ENCODE measurements at regions not wholly inside any gene's neighbourhood (a gene's known extent, or its start where the extent isn't known, plus 50 kb on each side); places are given as distances from the start of the nearest gene placed in this dataset.

DNA sequence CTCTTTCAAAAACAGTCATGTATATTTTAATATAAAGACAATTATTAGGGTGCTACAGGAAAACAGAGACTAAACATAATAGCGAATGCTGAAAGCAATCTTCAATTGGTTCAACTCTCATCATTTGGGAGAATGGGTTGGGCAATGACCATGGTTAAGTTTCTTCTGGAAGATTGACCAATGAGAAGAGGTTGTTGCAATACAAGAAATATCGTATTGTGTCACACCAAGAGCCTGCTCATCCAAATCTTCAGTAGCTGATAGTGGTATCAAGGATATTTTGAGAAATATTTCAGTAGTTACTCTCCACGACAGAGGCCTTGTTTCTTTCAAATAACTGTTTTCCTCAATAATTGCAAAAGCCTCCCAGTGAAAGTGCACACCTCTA is 83.0 kb upstream of the FNDC3A start:
- no peak overlapping the region for H3K27ac ChIP-seq (ENCODE audit: low read depth in 1 of 2, low read length in 2 of 2)

DNA sequence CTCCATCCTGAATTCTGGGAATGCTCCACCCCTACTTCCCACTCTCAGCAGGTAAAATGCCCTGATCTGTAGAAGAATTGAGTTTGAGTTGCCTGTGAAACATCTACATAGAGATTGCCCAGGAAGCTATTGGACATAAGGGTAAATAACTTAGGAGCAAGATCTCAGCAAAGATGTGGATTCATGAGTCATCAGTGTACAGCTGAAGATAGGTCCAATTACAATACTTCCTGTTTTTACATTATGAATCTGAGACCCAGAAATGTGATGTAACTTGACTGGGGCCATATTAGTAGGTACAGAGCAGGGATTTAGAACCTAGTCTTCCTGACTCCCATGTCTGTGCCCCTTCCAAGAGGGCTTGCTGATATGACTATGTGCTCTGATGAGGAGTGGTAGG is 79.4 kb upstream of the FNDC3A start:
- no peaks in the 10 kb centered on the region for H3K27me3 ChIP-seq (ENCODE audit: control insufficient read depth in 1 of 2, insufficient read depth in 2 of 2, low read length in 1 of 2)
- DNase-seq = no peak
- no peak overlapping the region for H3K27ac ChIP-seq (ENCODE audit: low read depth in 1 of 2, low read length in 2 of 2)
- no peak for ATAC-seq (ENCODE audit: low FRiP score)
- H3K36me3 ChIP-seq (ENCODE audit: control insufficient read depth in 1 of 2, insufficient read depth in 2 of 2, low read length in 1 of 2) = no peaks in the 10 kb centered on the region
- H3K4me1 ChIP-seq (ENCODE audit: control insufficient read depth in 1 of 2, insufficient read depth in 2 of 2, low read length in 2 of 2) = peaks cover 2 to 4% of the 10 kb centered on the region in 2 donors
- H3K9me3 ChIP-seq (ENCODE audit: control insufficient read depth, low read length) = no peaks in the 10 kb centered on the region
- intact Hi-C loops (cut with DNase I) = no loop called here
- no peak overlapping the region for H3K4me3 ChIP-seq (ENCODE audit: low read length in 2 of 2)

More for the DNA sequence above, 83.0 kb upstream of the FNDC3A start:
- intact Hi-C loops (cut with DNase I) = loop anchor here in 1 of 2 donors (5.0 kb wide), 1 partner anchor 85 kb away; the partner anchor contains the start of gene FNDC3A
- peaks cover 2 to 4% of the 10 kb centered on the region in 2 donors for H3K4me1 ChIP-seq (ENCODE audit: control insufficient read depth in 1 of 2, insufficient read depth in 2 of 2, low read length in 2 of 2)
- H3K9me3 ChIP-seq (ENCODE audit: control insufficient read depth, low read length) = no peaks in the 10 kb centered on the region
- no peaks in the 10 kb centered on the region for H3K36me3 ChIP-seq (ENCODE audit: control insufficient read depth in 1 of 2, insufficient read depth in 2 of 2, low read length in 1 of 2)
- 80 to 82% methylated on average over 3 of the region's 3 CpGs for WGBS, 2 donors
- DNase-seq (no peak), ATAC-seq (ENCODE audit: low FRiP score) (no peak)
- no peaks in the 10 kb centered on the region for H3K27me3 ChIP-seq (ENCODE audit: control insufficient read depth in 1 of 2, insufficient read depth in 2 of 2, low read length in 1 of 2)
- H3K4me3 ChIP-seq (ENCODE audit: low read length in 2 of 2) = no peak overlapping the region

DNA sequence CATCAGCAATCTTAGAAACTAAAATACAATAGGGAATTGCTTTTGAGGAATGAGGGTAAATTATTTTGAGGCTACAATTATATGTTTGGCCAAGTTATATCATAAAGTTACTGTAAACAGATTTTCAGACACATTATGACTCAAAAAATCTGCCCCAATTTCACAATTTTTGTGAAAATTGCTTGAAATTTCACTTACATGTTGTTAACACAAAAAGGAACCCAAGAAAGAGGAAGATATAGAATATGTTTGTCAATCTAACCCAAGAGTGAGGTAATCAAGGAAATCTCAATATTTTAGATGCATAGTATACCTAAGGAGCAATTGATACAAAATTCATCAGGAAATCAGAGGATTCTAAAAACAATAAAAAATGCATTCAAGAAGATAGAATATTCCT is 73.9 kb upstream of the FNDC3A start:
- no peak for DNase-seq
- Histone ChIP-seq H3K9me3 (ENCODE audit: control insufficient read depth, low read length) (no peaks in the 10 kb centered on the region), H3K4me3 (ENCODE audit: low read length in 2 of 2) (no peak overlapping the region), H3K36me3 (ENCODE audit: control insufficient read depth in 1 of 2, insufficient read depth in 2 of 2, low read length in 1 of 2) (no peaks in the 10 kb centered on the region), H3K4me1 (ENCODE audit: control insufficient read depth in 1 of 2, insufficient read depth in 2 of 2, low read length in 2 of 2) (no peaks in the 10 kb centered on the region), H3K27me3 (ENCODE audit: control insufficient read depth in 1 of 2, insufficient read depth in 2 of 2, low read length in 1 of 2) (peaks cover 0 to 1% of the 10 kb centered on the region in 2 donors), H3K27ac (ENCODE audit: low read depth in 1 of 2, low read length in 2 of 2) (no peak overlapping the region)
- intact Hi-C loops (cut with DNase I) = no loop called here
- ATAC-seq (ENCODE audit: low FRiP score) = no peak

DNA sequence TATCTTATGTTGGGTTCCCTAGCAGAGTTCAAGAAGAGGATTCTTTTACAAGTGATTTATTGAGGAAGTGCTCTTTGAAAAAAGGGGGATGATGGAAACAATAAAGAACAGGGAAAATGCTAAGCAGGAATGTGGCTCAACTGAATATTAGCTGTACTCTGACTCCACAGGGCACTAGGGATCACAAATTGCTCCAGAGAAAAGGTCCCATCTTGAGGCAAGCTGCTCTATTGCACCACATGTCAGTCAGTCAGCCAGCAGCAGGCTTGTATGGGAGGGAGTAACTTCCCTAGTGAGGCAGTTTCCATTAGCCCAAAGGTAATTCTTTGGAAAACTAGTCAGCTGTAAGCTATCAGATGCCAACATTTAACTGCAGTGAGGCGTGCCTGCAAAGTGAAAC is 73.3 kb upstream of the FNDC3A start:
- 81 to 84% methylated on average over 1 of the region's 1 CpG for WGBS, 2 donors
- DNase-seq (peak in 1 of 2 donors; percentile 47), ATAC-seq (ENCODE audit: low FRiP score) (no peak)
- H3K27me3 ChIP-seq (ENCODE audit: control insufficient read depth in 1 of 2, insufficient read depth in 2 of 2, low read length in 1 of 2) = peaks cover 0 to 1% of the 10 kb centered on the region in 2 donors
- no peaks in the 10 kb centered on the region for H3K4me1 ChIP-seq (ENCODE audit: control insufficient read depth in 1 of 2, insufficient read depth in 2 of 2, low read length in 2 of 2)
- no peaks in the 10 kb centered on the region for H3K9me3 ChIP-seq (ENCODE audit: control insufficient read depth, low read length)
- intact Hi-C loops (cut with DNase I) = no loop called here
- no peak overlapping the region for H3K4me3 ChIP-seq (ENCODE audit: low read length in 2 of 2)
- H3K27ac ChIP-seq (ENCODE audit: low read depth in 1 of 2, low read length in 2 of 2) = no peak overlapping the region
- no peaks in the 10 kb centered on the region for H3K36me3 ChIP-seq (ENCODE audit: control insufficient read depth in 1 of 2, insufficient read depth in 2 of 2, low read length in 1 of 2)

DNA sequence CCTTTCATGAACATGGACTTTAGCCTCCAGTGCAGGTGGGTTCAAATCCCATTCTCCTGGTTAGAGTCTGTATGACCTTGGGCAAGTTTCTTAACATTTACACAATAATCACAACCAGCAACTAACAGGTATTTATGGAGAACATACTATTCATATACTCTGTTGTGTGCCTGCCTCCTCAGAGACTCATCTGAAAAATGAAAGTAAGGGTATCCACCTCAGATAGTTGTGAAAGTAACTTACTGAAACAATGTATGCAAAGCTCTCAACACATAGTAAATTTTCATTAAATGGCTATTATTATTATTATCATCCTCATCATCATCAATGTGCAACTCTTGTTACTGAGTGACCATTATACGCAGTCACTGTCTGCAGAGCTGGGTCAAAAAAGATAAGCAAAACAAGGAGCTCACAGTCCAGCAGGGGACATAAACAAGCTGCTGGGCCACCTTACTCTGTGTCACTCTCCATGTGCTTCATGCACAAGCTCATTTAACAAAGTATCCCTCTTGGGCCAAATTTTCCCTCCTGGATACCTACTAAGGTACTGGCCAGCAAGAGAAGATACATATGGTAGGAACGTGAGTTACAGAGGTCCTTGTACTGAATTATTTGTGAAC is 70.9 kb upstream of the FNDC3A start:
- 92 to 96% methylated on average over 2 of the region's 2 CpGs for WGBS, 2 donors
- Histone ChIP-seq H3K27ac (ENCODE audit: low read depth in 1 of 2, low read length in 2 of 2) (no peak overlapping the region), H3K36me3 (ENCODE audit: control insufficient read depth in 1 of 2, insufficient read depth in 2 of 2, low read length in 1 of 2) (no peaks in the 10 kb centered on the region), H3K4me1 (ENCODE audit: control insufficient read depth in 1 of 2, insufficient read depth in 2 of 2, low read length in 2 of 2) (peaks cover 3 to 4% of the 10 kb centered on the region in 2 donors), H3K9me3 (ENCODE audit: control insufficient read depth, low read length) (no peaks in the 10 kb centered on the region), H3K4me3 (ENCODE audit: low read length in 2 of 2) (no peak overlapping the region), H3K27me3 (ENCODE audit: control insufficient read depth in 1 of 2, insufficient read depth in 2 of 2, low read length in 1 of 2) (peaks cover 0 to 1% of the 10 kb centered on the region in 2 donors)
- intact Hi-C loops (cut with DNase I) = no loop called here
- no peak for DNase-seq
- no peak for ATAC-seq (ENCODE audit: low FRiP score)

DNA sequence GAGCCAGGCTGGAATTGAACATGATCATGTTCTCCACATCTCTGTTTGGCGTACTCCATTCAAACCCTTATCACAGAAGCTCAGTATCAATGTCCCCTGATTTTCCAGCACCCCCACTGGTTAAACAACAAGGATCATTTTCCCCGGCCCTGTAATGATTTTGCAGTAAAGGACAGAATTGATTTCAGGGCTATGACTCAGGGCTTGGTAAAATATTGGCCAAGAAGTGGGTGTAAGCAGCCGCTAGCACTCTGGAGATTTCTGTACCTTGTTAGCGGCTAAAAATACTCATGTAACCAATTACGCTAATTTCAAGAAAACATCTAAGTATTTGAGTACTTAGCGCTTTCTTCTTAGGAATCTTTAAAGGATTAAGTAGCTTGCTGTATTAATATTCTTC is 69.5 kb upstream of the FNDC3A start:
- intact Hi-C loops (cut with DNase I) = no loop called here
- no peaks in the 10 kb centered on the region for H3K36me3 ChIP-seq (ENCODE audit: control insufficient read depth in 1 of 2, insufficient read depth in 2 of 2, low read length in 1 of 2)

DNA sequence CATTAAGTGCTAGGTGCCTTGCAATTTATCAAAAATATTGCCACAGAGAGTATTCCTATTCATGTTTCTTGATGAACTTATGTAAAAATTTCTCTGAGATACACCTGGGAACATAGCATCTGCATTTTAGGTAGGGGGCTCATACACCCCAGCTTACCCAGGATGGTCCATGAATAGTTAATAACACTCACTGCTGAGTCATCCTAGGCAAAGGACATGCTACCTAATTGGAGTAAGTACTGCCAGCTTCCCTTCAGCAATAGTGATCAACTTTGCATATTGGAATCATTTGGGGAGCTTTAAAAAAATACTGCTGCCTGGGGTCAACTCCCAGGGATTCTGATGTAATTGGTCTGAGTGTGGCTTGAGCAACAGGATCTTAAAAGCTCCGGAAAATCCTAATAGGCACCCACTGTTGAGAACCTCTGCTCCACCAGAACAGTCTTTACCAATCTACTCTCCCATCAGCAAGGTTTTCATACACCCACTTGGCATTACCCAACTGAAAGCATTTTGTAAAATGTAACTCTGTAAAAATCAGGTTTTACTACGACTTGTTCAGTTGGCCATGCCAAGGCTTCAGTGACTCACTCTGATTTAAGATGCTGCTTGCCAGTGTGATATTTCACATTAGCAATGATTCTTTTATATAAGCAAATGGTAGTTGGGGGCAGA is 67.2 kb upstream of the FNDC3A start:
- peak in 1 of 2 donors; percentile 45 for DNase-seq
- intact Hi-C loops (cut with DNase I) = no loop called here
- Histone ChIP-seq H3K4me3 (ENCODE audit: low read length in 2 of 2) (peak overlapping the region in 1 of 2 donors; percentile 5), H3K9me3 (ENCODE audit: control insufficient read depth, low read length) (no peaks in the 10 kb centered on the region), H3K36me3 (ENCODE audit: control insufficient read depth in 1 of 2, insufficient read depth in 2 of 2, low read length in 1 of 2) (no peaks in the 10 kb centered on the region), H3K4me1 (ENCODE audit: control insufficient read depth in 1 of 2, insufficient read depth in 2 of 2, low read length in 2 of 2) (peaks cover 3 to 4% of the 10 kb centered on the region in 2 donors), H3K27ac (ENCODE audit: low read depth in 1 of 2, low read length in 2 of 2) (peak overlapping the region in 1 of 2 donors; percentile 49), H3K27me3 (ENCODE audit: control insufficient read depth in 1 of 2, insufficient read depth in 2 of 2, low read length in 1 of 2) (no peaks in the 10 kb centered on the region)
- WGBS, 2 donors = 15 to 16% methylated on average over 2 of the region's 2 CpGs
- ATAC-seq (ENCODE audit: low FRiP score) = no peak

More for the DNA sequence above, 69.5 kb upstream of the FNDC3A start:
- Histone ChIP-seq H3K27ac (ENCODE audit: low read depth in 1 of 2, low read length in 2 of 2) (no peak overlapping the region), H3K4me1 (ENCODE audit: control insufficient read depth in 1 of 2, insufficient read depth in 2 of 2, low read length in 2 of 2) (peaks cover 3 to 4% of the 10 kb centered on the region in 2 donors), H3K9me3 (ENCODE audit: control insufficient read depth, low read length) (no peaks in the 10 kb centered on the region), H3K4me3 (ENCODE audit: low read length in 2 of 2) (no peak overlapping the region), H3K27me3 (ENCODE audit: control insufficient read depth in 1 of 2, insufficient read depth in 2 of 2, low read length in 1 of 2) (peaks cover 0 to 1% of the 10 kb centered on the region in 2 donors)
- ATAC-seq (ENCODE audit: low FRiP score) (no peak), DNase-seq (no peak)
- 94 to 97% methylated on average over 6 of the region's 6 CpGs for WGBS, 2 donors

DNA sequence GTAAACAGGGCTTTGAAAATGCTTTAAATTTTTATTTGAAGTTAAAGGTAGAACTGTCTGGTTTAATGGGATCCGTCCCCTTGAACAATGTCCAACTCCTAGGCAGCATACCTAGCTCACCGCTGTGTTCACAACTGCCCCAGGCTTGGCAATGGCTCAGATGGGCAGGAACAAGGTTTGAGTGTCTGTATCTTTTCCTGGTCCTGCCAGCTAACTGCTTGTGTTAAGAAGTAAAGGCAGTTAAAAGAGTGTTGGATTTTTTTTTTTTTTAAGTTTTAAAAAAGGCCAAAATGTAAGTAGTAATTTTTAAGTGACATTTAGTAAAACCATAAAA is 66.7 kb upstream of the FNDC3A start:
- no peaks in the 10 kb centered on the region for H3K36me3 ChIP-seq (ENCODE audit: control insufficient read depth in 1 of 2, insufficient read depth in 2 of 2, low read length in 1 of 2)
- intact Hi-C loops (cut with DNase I) = no loop called here
- peaks cover 3 to 4% of the 10 kb centered on the region in 2 donors for H3K4me1 ChIP-seq (ENCODE audit: control insufficient read depth in 1 of 2, insufficient read depth in 2 of 2, low read length in 2 of 2)
- DNase-seq = no peak
- H3K9me3 ChIP-seq (ENCODE audit: control insufficient read depth, low read length) = no peaks in the 10 kb centered on the region
- ATAC-seq (ENCODE audit: low FRiP score) = no peak
- H3K27me3 ChIP-seq (ENCODE audit: control insufficient read depth in 1 of 2, insufficient read depth in 2 of 2, low read length in 1 of 2) = no peaks in the 10 kb centered on the region
- H3K4me3 ChIP-seq (ENCODE audit: low read length in 2 of 2) = peak overlapping the region in 1 of 2 donors; percentile 5
- 10 to 11% methylated on average over 2 of the region's 2 CpGs for WGBS, 2 donors
- peak overlapping the region; percentile 49 to 51 for H3K27ac ChIP-seq (ENCODE audit: low read depth in 1 of 2, low read length in 2 of 2)

DNA sequence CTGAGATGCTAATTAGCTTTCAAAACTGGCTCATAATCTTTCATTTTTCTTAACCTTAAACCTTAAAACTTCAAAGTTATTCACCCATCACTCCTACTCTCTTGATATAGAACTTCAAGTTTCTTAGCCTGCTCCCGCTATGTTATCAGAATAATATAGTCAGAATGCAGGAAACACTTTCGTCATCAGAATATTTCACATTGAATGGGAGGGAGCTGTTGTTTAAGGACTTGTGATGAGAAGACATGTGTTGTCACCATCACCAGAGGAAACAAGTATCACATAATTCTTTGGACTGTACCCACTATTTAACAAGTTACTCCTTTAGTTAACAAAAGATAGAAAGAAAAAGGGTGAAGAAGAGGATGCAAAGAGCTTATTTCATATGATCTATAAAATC is 65.0 kb upstream of the FNDC3A start:
- H3K27ac ChIP-seq (ENCODE audit: low read depth in 1 of 2, low read length in 2 of 2) = no peak overlapping the region
- no peaks in the 10 kb centered on the region for H3K36me3 ChIP-seq (ENCODE audit: control insufficient read depth in 1 of 2, insufficient read depth in 2 of 2, low read length in 1 of 2)
- no peaks in the 10 kb centered on the region for H3K27me3 ChIP-seq (ENCODE audit: control insufficient read depth in 1 of 2, insufficient read depth in 2 of 2, low read length in 1 of 2)
- intact Hi-C loops (cut with DNase I) = no loop called here
- H3K4me1 ChIP-seq (ENCODE audit: control insufficient read depth in 1 of 2, insufficient read depth in 2 of 2, low read length in 2 of 2) = peaks cover 3 to 4% of the 10 kb centered on the region in 2 donors
- no peak for ATAC-seq (ENCODE audit: low FRiP score)
- 45 to 47% methylated on average over 2 of the region's 2 CpGs for WGBS, 2 donors
- H3K9me3 ChIP-seq (ENCODE audit: control insufficient read depth, low read length) = no peaks in the 10 kb centered on the region
- H3K4me3 ChIP-seq (ENCODE audit: low read length in 2 of 2) = no peak overlapping the region
- no peak for DNase-seq

All from aorta (tissue), 5 donors.